Retinal pigment epithelial cell (primary cell): ENCODE measurements at regions not wholly inside any gene's neighbourhood (a gene's known extent, or its start where the extent isn't known, plus 50 kb on each side); places are given as distances from the start of the nearest gene placed in this dataset.

Source experiments
- DNase-seq: peaks from one replicate; pipeline ENCODE4 v3.0.0-alpha.2; 2010; ENCODE audit warnings: low read depth
- H3K4me3 ChIP-seq: 2 replicates; pipeline ENCODE4 v1.5.1; 2011; ENCODE audit warnings: mild to moderate bottlenecking, low read length, control low read depth, moderate library complexity
- CTCF ChIP-seq: conservative IDR thresholded peaks from 2 replicates; pipeline ENCODE4 v1.5.1; 2011; ENCODE audit warnings: low read depth, low read length, control low read depth, inconsistent platforms

DNA sequence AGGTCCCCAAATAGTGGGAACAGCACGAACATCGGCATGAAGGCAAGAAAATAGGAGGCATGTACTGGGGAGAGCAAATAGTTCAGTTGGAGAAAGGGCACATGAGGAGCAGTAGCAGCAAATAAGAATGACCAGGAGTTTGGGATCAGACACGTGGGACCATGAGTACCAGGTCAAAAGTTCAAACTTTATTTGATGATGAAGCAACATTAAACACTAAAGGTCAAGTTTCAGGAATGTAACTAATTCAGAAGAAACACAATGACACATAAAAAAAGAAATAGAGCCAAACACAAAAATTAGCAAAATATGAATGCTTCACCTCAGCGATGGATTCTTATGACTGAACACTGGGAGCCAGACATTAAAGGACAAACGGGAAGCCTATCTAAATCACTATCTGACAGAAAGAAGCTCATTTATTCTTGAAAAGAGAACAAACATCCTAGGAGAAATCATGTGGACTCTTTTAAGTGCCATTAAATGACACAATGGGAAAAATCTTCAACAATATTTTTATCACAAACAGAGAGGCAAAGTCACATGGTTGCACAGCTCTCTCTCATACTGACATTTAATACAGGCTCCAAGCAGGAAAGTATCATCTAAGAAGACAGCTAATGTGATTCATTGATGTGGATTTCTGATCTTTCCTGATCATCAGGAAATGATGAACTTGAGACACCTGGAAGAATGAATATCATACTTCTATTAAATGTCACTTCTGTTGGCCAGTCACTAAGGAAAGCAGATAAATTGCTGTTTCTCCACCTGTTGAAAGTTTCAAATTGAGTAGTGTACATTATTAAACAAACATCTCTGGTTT, 216.9 kb upstream of the THBS1 start:
- TF ChIP-seq CTCF = no peak
- peak; percentile 31 for DNase-seq
- no peak overlapping the region for H3K4me3 ChIP-seq

GRCh38 chr15:39364721-39365120, 216.2 kb upstream of the THBS1 start:
- no peak overlapping the region for H3K4me3 ChIP-seq
- no peak for DNase-seq
- TF ChIP-seq CTCF = no peak

- DNase-seq = no peak
- no peak overlapping the region for H3K4me3 ChIP-seq
- no peak for TF ChIP-seq CTCF
Measured at GRCh38 chr15:39365161-39365560, 215.7 kb upstream of the THBS1 start.

GRCh38 chr15:39365873-39366272, 215.0 kb upstream of the THBS1 start:
- no peak for DNase-seq
- no peak for TF ChIP-seq CTCF
- no peak overlapping the region for H3K4me3 ChIP-seq

GRCh38 chr15:39367596-39367995, 213.3 kb upstream of the THBS1 start:
- TF ChIP-seq CTCF = no peak
- H3K4me3 ChIP-seq = no peak overlapping the region
- DNase-seq = no peak

- no peak for TF ChIP-seq CTCF
- H3K4me3 ChIP-seq = no peak overlapping the region
- DNase-seq = no peak
Measured at GRCh38 chr15:39369768-39370167, 211.1 kb upstream of the THBS1 start.

DNA sequence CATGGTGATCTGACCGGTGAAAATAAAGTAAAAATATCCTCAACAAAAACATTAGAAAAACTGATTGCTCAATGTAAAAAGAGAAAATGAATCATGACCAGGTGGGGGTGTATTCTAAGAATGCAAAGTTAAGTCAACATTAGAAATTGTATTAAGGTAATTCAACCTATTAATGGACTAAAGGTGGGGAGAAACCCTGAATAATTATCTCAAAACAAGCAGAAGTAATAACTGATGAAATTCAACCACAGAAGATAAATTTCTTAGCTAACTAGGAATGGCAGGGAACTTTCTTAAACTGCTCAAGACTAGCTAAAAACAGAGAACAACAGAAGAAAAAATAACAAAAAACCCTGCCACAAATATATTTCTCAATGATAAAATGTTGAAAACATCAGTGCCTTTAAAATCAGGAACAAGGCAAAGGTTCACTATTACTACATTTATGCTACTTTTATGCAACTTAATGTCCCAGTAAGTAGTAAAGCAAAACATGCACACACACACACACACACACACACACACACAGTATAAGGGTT, 204.4 kb upstream of the THBS1 start:
- no peak for DNase-seq
- TF ChIP-seq CTCF = no peak

More for the DNA sequence above, 204.4 kb upstream of the THBS1 start:
- no peak overlapping the region for H3K4me3 ChIP-seq
